GM19324 (cell line): ENCODE measurements at regions not wholly inside any gene's neighbourhood (a gene's known extent, or its start where the extent isn't known, plus 50 kb on each side); places are given as distances from the start of the nearest gene placed in this dataset.

Experiments used
- ATAC-seq: cut with Tn5 transposase; IDR thresholded peaks from one replicate; pipeline ENCODE4 v1.9.1; 2021; ENCODE audit warnings: mild to moderate bottlenecking, moderate library complexity; ENCODE audit not compliant: unreplicated experiment, low FRiP score

- no peak for ATAC-seq
Measured at GRCh38 chr20:17003170-17003870, 223.5 kb upstream of the PCSK2 start.

GRCh38 chr20:17010181-17010580 is 216.7 kb upstream of the PCSK2 start:
- ATAC-seq, result no peak

GRCh38 chr20:17012546-17013226 is 214.2 kb upstream of the PCSK2 start:
- no peak for ATAC-seq

GRCh38 chr20:17014217-17014616 is 212.6 kb upstream of the PCSK2 start:
- ATAC-seq, result no peak

GRCh38 chr20:17014756-17015366 is 212.0 kb upstream of the PCSK2 start:
- ATAC-seq, result no peak

- no peak for ATAC-seq
Measured at GRCh38 chr20:17017232-17017631, 209.6 kb upstream of the PCSK2 start.

GRCh38 chr20:17021481-17021880 is 205.4 kb upstream of the PCSK2 start:
- no peak for ATAC-seq

- no peak for ATAC-seq
Measured at GRCh38 chr20:17023036-17023435, 203.8 kb upstream of the PCSK2 start.

GRCh38 chr20:17023806-17024205 is 203.0 kb upstream of the PCSK2 start:
- ATAC-seq, result no peak

- no peak for ATAC-seq
Measured at GRCh38 chr20:17024513-17025119, 202.2 kb upstream of the PCSK2 start.

- ATAC-seq, result no peak
Measured at GRCh38 chr20:17026346-17026745, 200.5 kb upstream of the PCSK2 start.

GRCh38 chr20:17029698-17030097 is 197.1 kb upstream of the PCSK2 start:
- ATAC-seq, result no peak

GRCh38 chr20:17036541-17036940 is 190.3 kb upstream of the PCSK2 start:
- ATAC-seq, result no peak

- no peak for ATAC-seq
Measured at GRCh38 chr20:17042122-17042521, 184.7 kb upstream of the PCSK2 start.

- ATAC-seq, result no peak
Measured at GRCh38 chr20:17043323-17043722, 183.5 kb upstream of the PCSK2 start.

GRCh38 chr20:17044891-17045290 is 181.9 kb upstream of the PCSK2 start:
- ATAC-seq, result no peak

- no peak for ATAC-seq
Measured at GRCh38 chr20:17059465-17059864, 167.4 kb upstream of the PCSK2 start.

GRCh38 chr20:17061715-17062114 is 165.1 kb upstream of the PCSK2 start:
- ATAC-seq, result no peak

- ATAC-seq, result no peak
Measured at GRCh38 chr20:17062712-17063111, 164.1 kb upstream of the PCSK2 start.

- ATAC-seq, result no peak
Measured at GRCh38 chr20:17066902-17067301, 159.9 kb upstream of the PCSK2 start.

GRCh38 chr20:17068084-17068711 is 158.6 kb upstream of the PCSK2 start:
- ATAC-seq, result no peak
